PC-9 (cell line): ENCODE measurements at regions not wholly inside any gene's neighbourhood (a gene's known extent, or its start where the extent isn't known, plus 50 kb on each side); places are given as distances from the start of the nearest gene placed in this dataset.

Experiments
- CTCF ChIP-seq: fragments of 200-600 bp; sonication (generic); conservative IDR thresholded peaks from 2 replicates; pipeline ENCODE4 v1.6.1; 2017; ENCODE audit warnings: mixed run types, antibody characterized with exemption, mild to moderate bottlenecking, moderate library complexity
- EZH2 ChIP-seq: fragments of 200-600 bp; sonication (generic); IDR thresholded peaks from 2 replicates; pipeline ENCODE4 v1.8.0; 2017; ENCODE audit warnings: antibody characterized with exemption, low read depth

- TF ChIP-seq CTCF, result no peak
- TF ChIP-seq EZH2, result no peak
Observed at GRCh38 chr7:112942981-112943380, 143.6 kb downstream of the GPR85 start.
